ENCODE measurements at regions not wholly inside any gene's neighbourhood (a gene's known extent, or its start where the extent isn't known, plus 50 kb on each side); places are given as distances from the start of the nearest gene placed in this dataset.
"Not testable (repeated sequence)": the region's sequence is repeated elsewhere in the genome, so short reads cannot be mapped to it uniquely, and the experiment has no call there.

DNA sequence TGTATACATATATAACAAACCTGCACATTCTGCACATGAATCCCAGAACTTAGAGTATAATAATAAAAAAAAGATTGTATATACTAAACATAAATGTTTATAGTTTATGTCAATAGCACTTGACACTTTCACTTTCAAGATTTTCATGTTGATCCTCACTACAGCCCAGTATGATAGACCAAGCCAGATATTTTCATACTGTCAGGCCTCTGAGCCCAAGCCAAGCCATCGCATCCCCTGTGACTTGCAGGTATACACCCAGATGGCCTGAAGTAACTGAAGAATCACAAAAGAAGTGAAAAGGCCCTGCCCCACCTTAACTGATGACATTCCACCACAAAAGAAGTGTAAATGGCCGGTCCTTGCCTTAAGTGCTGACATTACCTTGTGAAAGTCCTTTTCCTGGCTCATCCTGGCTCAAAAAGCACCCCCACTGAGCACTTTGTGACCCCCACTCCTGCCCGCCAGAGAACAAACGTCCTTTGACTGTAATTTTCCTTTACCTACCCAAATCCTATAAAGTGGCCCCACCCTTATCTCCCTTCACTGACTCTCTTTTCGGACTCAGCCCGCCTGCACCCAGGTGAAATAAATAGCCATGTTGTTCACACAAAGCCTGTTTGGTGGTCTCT lies 555.5 kb upstream of the ADGRL2 start:
- not testable (repeated sequence) for H3K9me3 ChIP-seq (ENCODE audit: control insufficient read depth in 2 of 2, insufficient read depth in 1 of 2, low read depth in 1 of 2, low read length in 1 of 2); H3K27me3 ChIP-seq (ENCODE audit: control insufficient read depth in 1 of 2, insufficient read depth in 2 of 2, low read length in 2 of 2); H3K4me3 ChIP-seq (ENCODE audit: low read depth in 1 of 2, low read length in 2 of 2); H3K36me3 ChIP-seq (ENCODE audit: control insufficient read depth in 2 of 2, insufficient read depth in 2 of 2, low read length in 1 of 2); H3K4me1 ChIP-seq (ENCODE audit: control insufficient read depth in 2 of 2, insufficient read depth in 2 of 2, low read length in 1 of 2); H3K27ac ChIP-seq (ENCODE audit: low read depth in 2 of 2, low read length in 1 of 2)
- 81 to 84% methylated on average over 5 of the region's 6 CpGs for WGBS, 2 donors

DNA sequence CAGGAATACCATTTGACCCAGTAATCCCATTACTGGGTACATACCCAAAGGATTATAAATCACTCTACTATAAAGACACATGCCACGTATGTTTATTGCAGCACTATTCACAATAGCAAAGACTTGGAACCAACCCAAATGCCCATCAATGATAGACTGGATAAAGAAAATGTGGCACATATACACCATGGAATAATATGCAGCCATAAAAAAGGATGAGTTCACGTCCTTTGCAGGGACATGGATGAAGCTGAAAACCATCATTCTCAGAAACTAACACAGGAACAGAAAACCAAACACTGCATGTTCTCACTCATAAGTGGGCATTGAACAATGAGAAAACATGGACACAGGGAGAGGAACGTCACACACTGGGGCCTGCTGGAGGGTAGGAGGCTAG lies 556.1 kb upstream of the ADGRL2 start:
- not testable (repeated sequence) for H3K4me3 ChIP-seq (ENCODE audit: low read depth in 1 of 2, low read length in 2 of 2); H3K27me3 ChIP-seq (ENCODE audit: control insufficient read depth in 1 of 2, insufficient read depth in 2 of 2, low read length in 2 of 2); H3K36me3 ChIP-seq (ENCODE audit: control insufficient read depth in 2 of 2, insufficient read depth in 2 of 2, low read length in 1 of 2); H3K4me1 ChIP-seq (ENCODE audit: control insufficient read depth in 2 of 2, insufficient read depth in 2 of 2, low read length in 1 of 2); H3K9me3 ChIP-seq (ENCODE audit: control insufficient read depth in 2 of 2, insufficient read depth in 1 of 2, low read depth in 1 of 2, low read length in 1 of 2); H3K27ac ChIP-seq (ENCODE audit: low read depth in 2 of 2, low read length in 1 of 2)
- 76 to 84% methylated on average over 3 of the region's 3 CpGs for WGBS, 2 donors

DNA sequence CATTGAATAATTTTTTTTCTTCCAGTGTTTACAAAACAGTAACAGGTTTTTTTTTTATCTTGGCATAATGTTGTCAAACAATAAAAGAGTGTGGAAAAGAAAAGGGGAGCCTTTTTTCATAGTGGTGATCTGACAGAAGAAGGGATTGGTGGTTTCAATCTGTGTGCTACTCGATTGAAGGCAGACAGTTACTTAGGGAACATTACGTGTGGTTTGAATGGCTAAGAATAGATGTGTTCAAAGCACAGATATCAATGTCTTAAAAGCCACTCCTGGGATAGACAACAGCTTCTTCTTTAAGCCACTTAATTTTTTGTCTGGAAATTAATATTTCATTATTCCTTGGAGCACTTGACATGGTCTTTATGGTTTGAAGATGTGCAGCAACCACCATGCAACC lies 558.6 kb upstream of the ADGRL2 start:
- Histone ChIP-seq H3K4me3 (ENCODE audit: low read depth in 1 of 2, low read length in 2 of 2) (no peak overlapping the region), H3K4me1 (ENCODE audit: control insufficient read depth in 2 of 2, insufficient read depth in 2 of 2, low read length in 1 of 2) (no peaks in the 10 kb centered on the region), H3K27me3 (ENCODE audit: control insufficient read depth in 1 of 2, insufficient read depth in 2 of 2, low read length in 2 of 2) (no peaks in the 10 kb centered on the region), H3K27ac (ENCODE audit: low read depth in 2 of 2, low read length in 1 of 2) (no peak overlapping the region), H3K36me3 (ENCODE audit: control insufficient read depth in 2 of 2, insufficient read depth in 2 of 2, low read length in 1 of 2) (no peaks in the 10 kb centered on the region), H3K9me3 (ENCODE audit: control insufficient read depth in 2 of 2, insufficient read depth in 1 of 2, low read depth in 1 of 2, low read length in 1 of 2) (no peaks in the 10 kb centered on the region)
- 82 to 83% methylated on average over 2 of the region's 2 CpGs for WGBS, 2 donors

DNA sequence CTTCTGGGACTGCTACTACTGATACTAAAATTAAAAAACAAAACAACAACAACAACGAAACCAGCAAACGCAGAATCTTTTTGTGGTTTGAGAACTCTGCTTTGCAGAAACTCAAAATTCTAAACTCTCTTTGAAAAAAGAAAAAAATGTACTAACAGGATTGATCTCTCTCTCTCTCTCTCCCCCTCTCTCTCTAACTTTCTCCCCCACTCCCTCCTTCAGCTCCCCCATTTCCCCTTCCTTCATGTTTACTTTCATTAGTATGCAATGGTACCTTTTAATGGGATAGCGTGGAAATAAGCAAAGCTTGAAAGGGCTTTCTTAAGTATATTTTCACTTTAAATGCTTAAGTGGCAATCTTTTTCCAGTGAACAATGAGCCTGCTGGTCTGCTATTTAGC lies 562.6 kb upstream of the ADGRL2 start:
- H3K27me3 ChIP-seq (ENCODE audit: control insufficient read depth in 1 of 2, insufficient read depth in 2 of 2, low read length in 2 of 2), result no peaks in the 10 kb centered on the region
- no peaks in the 10 kb centered on the region for H3K36me3 ChIP-seq (ENCODE audit: control insufficient read depth in 2 of 2, insufficient read depth in 2 of 2, low read length in 1 of 2)
- WGBS, 2 donors, result 48 to 57% methylated on average over 3 of the region's 3 CpGs
- H3K27ac ChIP-seq (ENCODE audit: low read depth in 2 of 2, low read length in 1 of 2), result no peak overlapping the region
- H3K4me1 ChIP-seq (ENCODE audit: control insufficient read depth in 2 of 2, insufficient read depth in 2 of 2, low read length in 1 of 2), result no peaks in the 10 kb centered on the region
- H3K9me3 ChIP-seq (ENCODE audit: control insufficient read depth in 2 of 2, insufficient read depth in 1 of 2, low read depth in 1 of 2, low read length in 1 of 2), result no peaks in the 10 kb centered on the region
- peak overlapping the region in 1 of 2 donors; percentile 35 for H3K4me3 ChIP-seq (ENCODE audit: low read depth in 1 of 2, low read length in 2 of 2)

DNA sequence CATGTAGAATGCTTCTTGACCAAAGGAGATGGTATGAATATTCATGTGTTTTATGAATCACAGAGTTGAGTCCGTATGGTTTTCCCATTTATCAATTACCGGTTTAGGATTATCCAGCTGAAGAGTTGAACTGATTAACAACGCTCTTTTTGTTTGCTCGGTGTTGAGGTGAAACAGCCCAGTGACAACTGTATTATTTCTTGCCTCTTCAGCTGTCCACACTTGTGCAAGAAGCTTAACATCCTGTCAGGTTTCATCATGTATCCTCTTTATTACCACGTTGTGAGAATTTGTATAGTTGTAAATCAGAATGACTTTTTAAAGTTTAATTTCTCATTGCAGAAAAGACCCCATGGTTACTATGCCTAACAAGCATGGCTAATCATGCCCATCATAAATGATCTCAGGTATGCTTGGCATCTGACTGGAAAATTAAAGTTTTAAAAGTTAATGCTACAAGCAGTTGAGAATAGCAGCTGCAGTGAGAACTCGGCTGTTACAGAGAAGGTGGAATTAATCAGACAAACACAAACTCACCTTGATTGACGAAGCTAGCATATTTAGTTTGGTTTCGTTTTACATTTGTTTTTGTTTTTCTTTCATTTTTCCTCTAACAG lies 563.2 kb upstream of the ADGRL2 start:
- WGBS, 2 donors, result 29 to 35% methylated on average over 8 of the region's 8 CpGs
- no peak overlapping the region for H3K27ac ChIP-seq (ENCODE audit: low read depth in 2 of 2, low read length in 1 of 2)
- H3K4me3 ChIP-seq (ENCODE audit: low read depth in 1 of 2, low read length in 2 of 2), result peak overlapping the region in 1 of 2 donors; percentile 35
- H3K9me3 ChIP-seq (ENCODE audit: control insufficient read depth in 2 of 2, insufficient read depth in 1 of 2, low read depth in 1 of 2, low read length in 1 of 2), result no peaks in the 10 kb centered on the region
- H3K27me3 ChIP-seq (ENCODE audit: control insufficient read depth in 1 of 2, insufficient read depth in 2 of 2, low read length in 2 of 2), result no peaks in the 10 kb centered on the region
- no peaks in the 10 kb centered on the region for H3K4me1 ChIP-seq (ENCODE audit: control insufficient read depth in 2 of 2, insufficient read depth in 2 of 2, low read length in 1 of 2)
- H3K36me3 ChIP-seq (ENCODE audit: control insufficient read depth in 2 of 2, insufficient read depth in 2 of 2, low read length in 1 of 2), result no peaks in the 10 kb centered on the region

DNA sequence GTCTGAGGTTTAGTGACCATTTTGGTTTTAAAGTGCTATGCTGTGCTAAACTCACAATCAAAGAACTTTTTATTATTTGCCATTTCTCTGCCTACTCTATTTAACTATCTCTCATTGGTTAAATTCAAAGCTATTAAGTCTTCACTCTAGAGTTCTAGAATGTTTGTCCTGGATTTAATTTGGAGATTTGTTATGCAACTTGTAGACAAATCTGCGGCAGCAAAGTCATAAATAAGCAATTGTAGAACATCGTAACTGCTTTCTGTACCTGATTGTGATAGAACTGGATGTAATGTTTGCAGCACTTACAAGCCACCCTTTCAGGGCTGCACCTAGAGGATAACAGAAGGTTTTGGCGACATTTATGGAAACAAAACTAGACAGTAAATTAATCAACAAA lies 566.5 kb upstream of the ADGRL2 start:
- H3K27ac ChIP-seq (ENCODE audit: low read depth in 2 of 2, low read length in 1 of 2), result no peak overlapping the region
- no peaks in the 10 kb centered on the region for H3K27me3 ChIP-seq (ENCODE audit: control insufficient read depth in 1 of 2, insufficient read depth in 2 of 2, low read length in 2 of 2)
- no peak overlapping the region for H3K4me3 ChIP-seq (ENCODE audit: low read depth in 1 of 2, low read length in 2 of 2)
- H3K4me1 ChIP-seq (ENCODE audit: control insufficient read depth in 2 of 2, insufficient read depth in 2 of 2, low read length in 1 of 2), result no peaks in the 10 kb centered on the region
- no peaks in the 10 kb centered on the region for H3K36me3 ChIP-seq (ENCODE audit: control insufficient read depth in 2 of 2, insufficient read depth in 2 of 2, low read length in 1 of 2)
- 82 to 89% methylated on average over 3 of the region's 3 CpGs for WGBS, 2 donors
- H3K9me3 ChIP-seq (ENCODE audit: control insufficient read depth in 2 of 2, insufficient read depth in 1 of 2, low read depth in 1 of 2, low read length in 1 of 2), result no peaks in the 10 kb centered on the region

DNA sequence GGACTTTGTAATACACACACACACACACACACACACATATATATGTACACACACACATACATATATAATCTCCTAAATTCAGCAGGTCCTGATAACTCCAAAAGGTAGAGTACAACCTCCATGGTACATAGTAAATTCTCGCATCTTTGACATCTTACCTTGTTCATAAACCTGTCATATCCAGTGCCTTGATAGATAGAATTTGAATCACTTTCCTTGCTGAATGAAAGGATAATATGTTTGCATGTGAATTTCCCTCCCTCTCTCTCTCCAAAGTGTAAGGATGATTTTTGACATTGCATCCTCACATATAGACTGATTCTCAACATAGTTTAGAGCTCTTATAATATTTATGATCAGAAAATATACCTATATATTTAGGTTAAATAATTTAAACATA lies 567.1 kb upstream of the ADGRL2 start:
- H3K36me3 ChIP-seq (ENCODE audit: control insufficient read depth in 2 of 2, insufficient read depth in 2 of 2, low read length in 1 of 2), result no peaks in the 10 kb centered on the region
- no peak overlapping the region for H3K4me3 ChIP-seq (ENCODE audit: low read depth in 1 of 2, low read length in 2 of 2)
- no peaks in the 10 kb centered on the region for H3K4me1 ChIP-seq (ENCODE audit: control insufficient read depth in 2 of 2, insufficient read depth in 2 of 2, low read length in 1 of 2)
- no peaks in the 10 kb centered on the region for H3K27me3 ChIP-seq (ENCODE audit: control insufficient read depth in 1 of 2, insufficient read depth in 2 of 2, low read length in 2 of 2)
- H3K9me3 ChIP-seq (ENCODE audit: control insufficient read depth in 2 of 2, insufficient read depth in 1 of 2, low read depth in 1 of 2, low read length in 1 of 2), result no peaks in the 10 kb centered on the region
- WGBS, 2 donors, result 94% methylated on average over 1 of the region's 1 CpG
- no peak overlapping the region for H3K27ac ChIP-seq (ENCODE audit: low read depth in 2 of 2, low read length in 1 of 2)

DNA sequence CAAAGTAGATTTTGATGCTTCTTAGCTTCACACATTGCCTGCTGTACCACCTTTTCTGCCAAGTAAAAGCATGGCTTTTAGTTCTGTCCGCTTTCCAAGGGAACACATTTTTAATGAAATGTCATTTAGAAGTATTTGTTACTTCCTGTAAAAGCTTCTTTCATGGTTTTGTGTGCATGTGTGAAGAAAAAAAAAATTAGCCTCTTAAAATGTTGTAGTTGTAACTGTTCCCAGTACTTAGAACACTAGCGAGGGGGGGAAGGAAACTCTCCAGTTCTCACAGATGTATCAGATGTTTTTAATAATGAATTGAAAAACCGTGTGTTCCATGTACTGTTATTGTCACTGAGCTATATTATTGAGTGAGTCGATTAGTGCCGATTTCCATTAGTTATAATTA lies 568.3 kb upstream of the ADGRL2 start:
- Histone ChIP-seq H3K4me3 (ENCODE audit: low read depth in 1 of 2, low read length in 2 of 2) (no peak overlapping the region), H3K4me1 (ENCODE audit: control insufficient read depth in 2 of 2, insufficient read depth in 2 of 2, low read length in 1 of 2) (no peaks in the 10 kb centered on the region), H3K9me3 (ENCODE audit: control insufficient read depth in 2 of 2, insufficient read depth in 1 of 2, low read depth in 1 of 2, low read length in 1 of 2) (no peaks in the 10 kb centered on the region), H3K27ac (ENCODE audit: low read depth in 2 of 2, low read length in 1 of 2) (no peak overlapping the region), H3K36me3 (ENCODE audit: control insufficient read depth in 2 of 2, insufficient read depth in 2 of 2, low read length in 1 of 2) (no peaks in the 10 kb centered on the region), H3K27me3 (ENCODE audit: control insufficient read depth in 1 of 2, insufficient read depth in 2 of 2, low read length in 2 of 2) (no peaks in the 10 kb centered on the region)
- 22 to 29% methylated on average over 5 of the region's 5 CpGs for WGBS, 2 donors

DNA sequence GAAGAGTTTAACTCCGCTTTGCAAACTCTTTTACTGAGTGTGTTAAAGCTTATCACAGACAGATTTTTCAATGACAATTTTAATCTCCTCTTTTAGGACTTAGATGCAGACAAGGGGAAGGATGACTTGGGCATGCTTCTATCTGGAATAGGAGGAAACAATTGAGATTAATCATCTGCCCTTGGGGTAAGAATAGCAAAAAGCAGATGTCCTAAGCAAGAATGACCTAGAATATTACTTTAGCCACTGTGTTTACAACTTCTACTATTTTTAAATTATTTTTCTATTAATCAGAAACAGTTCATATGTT lies 569.0 kb upstream of the ADGRL2 start:
- no peaks in the 10 kb centered on the region for H3K27me3 ChIP-seq (ENCODE audit: control insufficient read depth in 1 of 2, insufficient read depth in 2 of 2, low read length in 2 of 2)
- no peak overlapping the region for H3K4me3 ChIP-seq (ENCODE audit: low read depth in 1 of 2, low read length in 2 of 2)
- H3K9me3 ChIP-seq (ENCODE audit: control insufficient read depth in 2 of 2, insufficient read depth in 1 of 2, low read depth in 1 of 2, low read length in 1 of 2), result no peaks in the 10 kb centered on the region
- H3K36me3 ChIP-seq (ENCODE audit: control insufficient read depth in 2 of 2, insufficient read depth in 2 of 2, low read length in 1 of 2), result no peaks in the 10 kb centered on the region
- WGBS, 2 donors, result 34 to 35% methylated on average over 1 of the region's 1 CpG
- no peaks in the 10 kb centered on the region for H3K4me1 ChIP-seq (ENCODE audit: control insufficient read depth in 2 of 2, insufficient read depth in 2 of 2, low read length in 1 of 2)
- H3K27ac ChIP-seq (ENCODE audit: low read depth in 2 of 2, low read length in 1 of 2), result no peak overlapping the region

DNA sequence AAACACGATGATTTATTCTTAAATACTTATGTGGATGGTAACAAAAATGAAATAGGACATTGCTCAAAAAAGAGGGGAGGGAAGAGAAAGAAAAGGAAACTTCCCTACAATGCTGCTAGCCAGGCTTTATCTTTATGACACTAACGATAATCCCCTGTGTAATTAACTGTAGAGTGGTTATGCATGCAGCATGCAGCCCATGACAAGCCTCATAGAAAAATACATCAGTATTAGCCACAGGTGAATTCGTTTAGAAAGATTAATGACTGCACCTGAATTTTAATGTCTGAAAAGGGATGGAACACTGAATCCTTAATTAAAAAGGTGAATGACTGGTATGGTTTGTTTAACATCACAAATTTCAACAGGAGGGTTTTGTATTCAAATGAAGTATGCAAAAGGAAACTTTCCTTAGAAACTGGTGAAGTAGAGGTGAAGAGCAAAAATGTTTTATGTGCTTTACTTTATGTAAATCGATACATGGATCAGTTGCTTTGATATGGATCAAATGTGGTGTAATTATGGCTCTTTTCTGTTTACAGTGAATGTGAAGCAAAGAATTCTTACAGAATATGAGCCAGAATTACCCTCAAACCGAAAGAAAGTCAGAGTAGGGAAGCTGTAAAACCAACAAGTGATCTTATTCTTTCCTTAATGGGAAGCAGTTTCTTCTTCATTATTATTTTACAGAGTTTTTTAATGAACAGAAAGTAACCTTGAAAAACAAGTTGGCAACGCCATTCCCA lies 569.6 kb upstream of the ADGRL2 start:
- H3K4me1 ChIP-seq (ENCODE audit: control insufficient read depth in 2 of 2, insufficient read depth in 2 of 2, low read length in 1 of 2), result no peaks in the 10 kb centered on the region
- H3K36me3 ChIP-seq (ENCODE audit: control insufficient read depth in 2 of 2, insufficient read depth in 2 of 2, low read length in 1 of 2), result no peaks in the 10 kb centered on the region
- 36 to 37% methylated on average over 6 of the region's 6 CpGs for WGBS, 2 donors
- no peak overlapping the region for H3K4me3 ChIP-seq (ENCODE audit: low read depth in 1 of 2, low read length in 2 of 2)
- H3K27ac ChIP-seq (ENCODE audit: low read depth in 2 of 2, low read length in 1 of 2), result no peak overlapping the region
- no peaks in the 10 kb centered on the region for H3K9me3 ChIP-seq (ENCODE audit: control insufficient read depth in 2 of 2, insufficient read depth in 1 of 2, low read depth in 1 of 2, low read length in 1 of 2)
- no peaks in the 10 kb centered on the region for H3K27me3 ChIP-seq (ENCODE audit: control insufficient read depth in 1 of 2, insufficient read depth in 2 of 2, low read length in 2 of 2)

Data from esophagus (tissue), 2 donors.